ENCODE measurements at regions not wholly inside any gene's neighbourhood (a gene's known extent, or its start where the extent isn't known, plus 50 kb on each side); places are given as distances from the start of the nearest gene placed in this dataset.

GRCh38 chr5:88405783-88406182 is 137.1 kb upstream of the TMEM161B start:
- H3K4me1 Mint-ChIP-seq (ENCODE audit: low read depth), result no peaks in the 10 kb centered on the region
- H3K36me3 Mint-ChIP-seq (ENCODE audit: low read depth), result peaks cover 4% of the 10 kb centered on the region; the same call in 1 of the 2 replicates
- H3K9me3 Mint-ChIP-seq, result no peaks in the 10 kb centered on the region; the same call in 1 of the 2 replicates
- no peak overlapping the region for H3K27ac Mint-ChIP-seq
- no peak for DNase-seq
- no peaks in the 10 kb centered on the region for H3K27me3 Mint-ChIP-seq (ENCODE audit: insufficient read depth)
- TF ChIP-seq CTCF (IDR thresholded peaks at IDR 0.05), result no peak
- H3K4me3 Mint-ChIP-seq, result no peak overlapping the region

GRCh38 chr5:88404405-88404804 is 135.8 kb upstream of the TMEM161B start:
- H3K4me3 Mint-ChIP-seq, result no peak overlapping the region
- peaks cover 4% of the 10 kb centered on the region; the same call in 1 of the 2 replicates for H3K36me3 Mint-ChIP-seq (ENCODE audit: low read depth)
- no peak overlapping the region for H3K27ac Mint-ChIP-seq

GRCh38 chr5:88401686-88402085 is 133.0 kb upstream of the TMEM161B start:
- Mint-ChIP-seq H3K36me3 (ENCODE audit: low read depth) (peaks cover 4% of the 10 kb centered on the region; the same call in 1 of the 2 replicates), H3K4me3 (no peak overlapping the region), H3K27ac (no peak overlapping the region), H3K27me3 (ENCODE audit: insufficient read depth) (no peaks in the 10 kb centered on the region), H3K9me3 (no peaks in the 10 kb centered on the region), H3K4me1 (ENCODE audit: low read depth) (no peaks in the 10 kb centered on the region)
- no peak for DNase-seq
- TF ChIP-seq CTCF (IDR thresholded peaks at IDR 0.05), result no peak

More at GRCh38 chr5:88404405-88404804, 135.8 kb upstream of the TMEM161B start:
- no peaks in the 10 kb centered on the region for H3K4me1 Mint-ChIP-seq (ENCODE audit: low read depth)
- DNase-seq, result no peak
- no peaks in the 10 kb centered on the region; the same call in 1 of the 2 replicates for H3K9me3 Mint-ChIP-seq
- no peaks in the 10 kb centered on the region for H3K27me3 Mint-ChIP-seq (ENCODE audit: insufficient read depth)
- no peak for TF ChIP-seq CTCF (IDR thresholded peaks at IDR 0.05)

GRCh38 chr5:88401228-88401627 is 132.6 kb upstream of the TMEM161B start:
- no peak for DNase-seq
- Mint-ChIP-seq H3K9me3 (no peaks in the 10 kb centered on the region), H3K4me1 (ENCODE audit: low read depth) (no peaks in the 10 kb centered on the region), H3K4me3 (no peak overlapping the region), H3K27me3 (ENCODE audit: insufficient read depth) (no peaks in the 10 kb centered on the region), H3K27ac (no peak overlapping the region), H3K36me3 (ENCODE audit: low read depth) (peaks cover 4% of the 10 kb centered on the region; the same call in 1 of the 2 replicates)
- no peak for TF ChIP-seq CTCF (IDR thresholded peaks at IDR 0.05)

- no peak for TF ChIP-seq CTCF (IDR thresholded peaks at IDR 0.05)
- H3K9me3 Mint-ChIP-seq, result no peaks in the 10 kb centered on the region
- DNase-seq, result no peak
- H3K36me3 Mint-ChIP-seq (ENCODE audit: low read depth), result 0 out of 2 replicates have a peak, but pooled peaks cover 4% of the 10 kb centered on the region
- H3K27me3 Mint-ChIP-seq (ENCODE audit: insufficient read depth), result no peaks in the 10 kb centered on the region
- H3K27ac Mint-ChIP-seq, result no peak overlapping the region
- H3K4me1 Mint-ChIP-seq (ENCODE audit: low read depth), result no peaks in the 10 kb centered on the region
- H3K4me3 Mint-ChIP-seq, result no peak overlapping the region
Observed at GRCh38 chr5:88399561-88399960, 130.9 kb upstream of the TMEM161B start.

GRCh38 chr5:88398316-88398715 is 129.7 kb upstream of the TMEM161B start:
- H3K4me1 Mint-ChIP-seq (ENCODE audit: low read depth), result no peaks in the 10 kb centered on the region
- no peaks in the 10 kb centered on the region for H3K27me3 Mint-ChIP-seq (ENCODE audit: insufficient read depth)
- no peak for TF ChIP-seq CTCF (IDR thresholded peaks at IDR 0.05)
- DNase-seq, result no peak
- no peak overlapping the region for H3K27ac Mint-ChIP-seq
- 0 out of 2 replicates have a peak, but pooled peaks cover 4% of the 10 kb centered on the region for H3K36me3 Mint-ChIP-seq (ENCODE audit: low read depth)
- no peak overlapping the region for H3K4me3 Mint-ChIP-seq
- no peaks in the 10 kb centered on the region for H3K9me3 Mint-ChIP-seq
